ENCODE measurements at regions not wholly inside any gene's neighbourhood (a gene's known extent, or its start where the extent isn't known, plus 50 kb on each side); places are given as distances from the start of the nearest gene placed in this dataset.

- DNase-seq: no peak
These were observed 321.7 kb downstream of the ANKRD50 start for GRCh38 chr4:124390861-124391260.

GRCh38 chr4:124396333-124396732 lies 316.2 kb downstream of the ANKRD50 start:
- DNase-seq: no peak

GRCh38 chr4:124401606-124402005 lies 310.9 kb downstream of the ANKRD50 start:
- no peak for DNase-seq

- DNase-seq: no peak
These were observed 303.5 kb downstream of the ANKRD50 start for GRCh38 chr4:124409044-124409443.

DNA sequence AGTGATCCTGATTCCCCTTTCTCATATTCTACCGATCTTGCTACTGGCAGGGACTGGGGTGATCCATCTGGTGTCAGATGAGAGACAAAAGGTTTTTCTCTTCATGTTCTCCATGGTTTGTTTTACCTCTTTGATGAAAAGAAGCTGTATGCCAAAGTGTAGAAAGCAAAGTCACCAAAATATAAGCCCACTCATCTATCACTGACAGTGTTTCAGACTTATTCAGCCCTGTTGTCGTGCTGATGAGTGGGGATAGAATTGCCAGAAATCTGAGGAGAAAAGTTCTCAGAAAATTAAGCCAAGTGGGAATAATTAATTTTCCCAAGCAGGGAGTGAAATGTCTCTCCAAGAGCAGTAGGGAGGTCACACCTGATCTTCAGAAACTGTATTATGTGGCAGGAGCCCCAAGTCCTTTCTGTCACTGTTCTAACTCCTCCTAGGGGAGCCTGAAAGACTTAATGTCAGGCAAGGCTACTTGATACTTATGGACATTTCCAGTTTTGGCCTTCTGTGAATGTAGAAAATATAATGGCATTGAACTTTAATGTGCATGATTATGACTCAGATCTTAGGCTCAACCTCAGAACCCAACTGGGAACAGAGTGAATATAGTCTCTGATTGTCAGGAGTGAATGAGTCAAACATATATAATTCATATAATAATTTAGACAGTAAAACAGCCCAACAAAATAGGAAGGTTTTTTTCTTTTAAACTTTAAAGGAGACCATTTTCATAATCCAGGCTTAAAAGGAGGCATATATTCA lies 298.1 kb downstream of the ANKRD50 start:
- no peak for DNase-seq

DNA sequence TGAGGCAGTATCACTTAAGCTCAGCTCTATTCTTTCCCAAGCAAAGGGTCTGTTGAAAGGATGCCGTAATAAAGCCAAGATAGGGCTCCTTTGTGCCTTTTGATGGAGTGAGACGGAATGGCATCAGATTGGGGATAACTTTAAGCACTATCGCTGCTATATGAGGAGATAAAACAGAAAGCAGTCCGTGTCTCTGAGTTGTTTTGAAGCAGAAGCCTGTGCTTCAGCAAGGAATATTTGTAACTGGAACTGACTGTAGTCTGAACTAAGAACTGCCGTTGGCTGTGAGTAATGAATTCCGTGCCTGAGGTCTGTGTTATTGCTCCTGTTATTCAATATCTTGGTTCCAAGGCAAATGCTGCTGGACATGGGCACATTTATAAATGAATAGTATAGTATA lies 297.4 kb downstream of the ANKRD50 start:
- no peak for DNase-seq

DNA sequence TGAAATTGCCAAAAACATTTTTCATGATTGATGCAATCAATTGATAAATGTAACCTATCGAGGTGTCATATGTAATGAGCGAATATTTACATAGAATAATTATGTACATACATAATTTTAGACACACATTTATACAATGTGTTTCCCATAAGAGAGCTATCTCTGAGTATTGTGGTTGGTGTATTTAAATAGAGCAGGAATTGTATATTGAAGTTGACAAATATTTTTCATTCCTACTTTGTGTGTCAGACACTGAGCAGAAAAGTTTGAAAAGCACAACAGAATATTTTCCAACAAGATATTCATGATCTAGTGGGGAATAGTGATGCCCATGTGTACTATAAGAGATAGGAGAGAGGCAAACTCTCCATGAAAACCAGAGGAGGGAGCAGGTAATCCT lies 295.2 kb downstream of the ANKRD50 start:
- no peak for DNase-seq

- no peak for DNase-seq
These were observed 292.3 kb downstream of the ANKRD50 start for GRCh38 chr4:124420166-124420695.

- DNase-seq: no peak
These were observed 289.4 kb downstream of the ANKRD50 start for GRCh38 chr4:124423160-124423559.

DNA sequence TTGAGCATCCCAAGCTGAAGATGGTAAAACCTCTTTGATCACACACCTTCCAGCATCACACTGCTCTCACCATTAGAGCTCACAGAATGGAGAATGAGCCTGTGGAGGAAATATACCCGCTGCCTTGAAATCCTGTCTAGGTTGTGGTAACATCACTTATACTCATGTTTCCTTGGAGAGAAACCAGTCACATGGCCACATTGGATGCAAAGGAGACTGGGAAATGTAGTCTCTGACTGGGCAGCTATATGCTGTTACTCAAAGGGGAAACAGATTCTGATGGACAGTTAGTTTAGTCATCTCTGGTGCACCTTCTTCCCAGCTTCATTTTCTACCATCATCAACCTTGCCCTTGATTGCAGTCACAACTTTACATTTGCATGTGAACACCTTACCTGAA lies 286.3 kb downstream of the ANKRD50 start:
- DNase-seq: no peak

- DNase-seq: no peak
These were observed 285.3 kb downstream of the ANKRD50 start for GRCh38 chr4:124427095-124427767.

GRCh38 chr4:124428648-124429047 lies 283.9 kb downstream of the ANKRD50 start:
- no peak for DNase-seq

DNA sequence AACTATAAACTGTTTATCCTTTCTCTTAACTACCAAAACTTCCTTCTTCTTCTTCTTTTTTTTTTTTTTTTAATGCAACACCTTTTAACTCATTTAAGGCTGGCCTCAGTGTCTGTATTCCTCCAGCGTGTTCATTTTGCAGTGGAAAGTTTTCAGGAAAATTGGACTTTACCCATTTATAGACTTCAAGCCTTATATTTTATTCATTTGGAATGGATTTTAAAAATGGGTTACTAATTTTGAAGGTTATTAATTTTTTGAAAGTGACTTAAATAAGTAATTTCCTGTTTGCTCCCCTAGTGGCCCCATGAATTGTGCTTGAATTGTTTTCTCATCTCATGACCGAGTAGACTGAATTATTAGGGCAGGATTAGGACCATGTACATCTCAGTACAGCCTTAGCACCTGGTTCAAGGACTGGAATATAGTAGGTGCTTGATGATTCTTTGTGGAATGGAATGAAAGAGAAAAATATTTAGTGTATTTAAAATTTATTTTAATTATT lies 282.7 kb downstream of the ANKRD50 start:
- DNase-seq: no peak

DNA sequence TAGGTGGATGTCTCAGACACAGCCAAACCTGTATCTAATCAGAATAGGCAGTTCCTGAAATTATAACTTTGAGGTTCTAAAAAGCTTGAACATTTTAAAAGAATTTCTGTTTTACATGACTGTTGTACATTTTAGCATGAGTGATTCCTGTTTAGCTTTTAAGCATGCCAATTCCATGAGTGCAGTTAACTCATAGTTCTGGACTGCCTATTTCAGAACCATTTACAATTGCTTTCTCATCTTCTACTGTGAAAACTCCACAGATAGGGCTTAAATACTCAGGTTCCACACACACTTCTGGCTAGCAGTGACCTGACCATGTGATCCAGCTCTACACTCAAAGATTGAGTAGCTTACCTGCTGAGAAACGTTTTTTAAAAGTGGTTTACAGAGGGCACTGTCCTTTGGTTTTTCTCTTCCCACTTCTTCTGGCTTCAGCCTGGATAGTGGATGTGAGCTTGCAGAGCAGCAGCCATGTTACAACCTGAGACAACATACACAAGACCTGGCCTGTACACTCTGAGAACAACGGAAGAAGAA lies 280.8 kb downstream of the ANKRD50 start:
- no peak for DNase-seq

DNA sequence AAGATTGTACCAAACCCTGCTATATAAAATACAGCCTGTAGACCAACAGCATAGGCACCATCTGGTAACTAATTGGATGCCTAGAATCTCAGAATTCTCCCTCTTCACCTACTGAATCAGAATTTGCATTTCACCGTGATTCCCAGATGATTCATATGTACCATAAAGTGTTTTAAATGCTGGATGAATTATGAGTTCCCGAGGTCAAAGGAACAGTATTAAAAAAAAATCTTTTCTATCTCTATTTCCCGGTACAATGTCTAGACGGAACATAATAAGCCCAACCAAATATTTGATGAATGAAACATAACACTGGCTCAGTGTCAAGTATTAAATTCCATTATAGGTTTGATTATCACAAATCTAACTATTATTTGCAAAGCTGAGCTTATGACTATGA lies 280.0 kb downstream of the ANKRD50 start:
- DNase-seq: no peak

DNA sequence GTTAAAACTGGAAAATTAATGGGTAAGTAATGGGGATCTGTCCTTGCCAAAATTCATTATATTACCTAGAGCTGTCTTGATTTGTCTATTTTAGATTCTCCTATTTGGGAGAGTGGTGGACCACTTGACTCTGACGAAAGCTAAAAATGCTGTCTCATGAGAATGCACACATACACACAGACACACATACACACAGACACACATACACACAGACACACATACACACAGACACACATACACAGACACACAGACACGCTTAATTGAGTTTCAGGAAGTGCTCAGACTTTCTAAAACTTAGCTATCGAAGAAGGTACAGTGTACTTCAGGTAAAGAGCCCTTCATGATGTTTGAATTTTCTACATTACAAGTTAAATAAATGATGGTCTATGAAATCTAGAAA lies 279.5 kb downstream of the ANKRD50 start:
- no peak for DNase-seq

GRCh38 chr4:124433500-124433899 lies 279.0 kb downstream of the ANKRD50 start:
- no peak for DNase-seq

- DNase-seq: no peak
These were observed 277.1 kb downstream of the ANKRD50 start for GRCh38 chr4:124435274-124435950.

DNA sequence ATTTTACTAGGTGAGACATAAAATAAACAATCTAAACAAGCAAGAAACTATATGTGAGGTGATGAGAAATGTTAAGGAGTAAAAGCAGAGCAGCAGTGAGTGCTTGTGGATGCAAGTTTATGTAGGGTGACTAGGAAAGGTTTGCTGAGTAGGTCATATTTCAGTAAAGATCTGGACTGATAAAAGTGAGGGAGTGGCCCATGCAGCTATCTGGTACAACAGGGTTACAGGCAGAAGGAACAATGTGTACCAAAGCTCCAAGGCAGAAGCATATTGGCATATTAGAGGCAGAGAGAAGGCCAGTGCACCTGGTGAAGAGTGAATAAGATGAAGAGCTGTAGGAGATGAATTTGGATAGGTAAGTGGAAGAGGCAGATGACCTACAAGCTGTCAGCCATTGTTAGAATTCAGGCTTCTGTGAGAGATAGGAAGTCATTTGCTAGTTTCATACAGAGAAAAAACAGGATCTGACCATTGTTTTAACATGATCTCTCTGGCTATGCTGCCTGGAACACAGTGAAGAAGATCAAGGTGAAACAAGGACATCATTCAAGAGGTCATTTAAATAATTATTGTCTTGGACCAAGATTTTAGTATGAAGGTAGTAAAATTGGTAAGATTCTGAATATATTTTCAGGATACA lies 274.6 kb downstream of the ANKRD50 start:
- no peak for DNase-seq

- DNase-seq: no peak
These were observed 267.5 kb downstream of the ANKRD50 start for GRCh38 chr4:124445071-124445470.

DNA sequence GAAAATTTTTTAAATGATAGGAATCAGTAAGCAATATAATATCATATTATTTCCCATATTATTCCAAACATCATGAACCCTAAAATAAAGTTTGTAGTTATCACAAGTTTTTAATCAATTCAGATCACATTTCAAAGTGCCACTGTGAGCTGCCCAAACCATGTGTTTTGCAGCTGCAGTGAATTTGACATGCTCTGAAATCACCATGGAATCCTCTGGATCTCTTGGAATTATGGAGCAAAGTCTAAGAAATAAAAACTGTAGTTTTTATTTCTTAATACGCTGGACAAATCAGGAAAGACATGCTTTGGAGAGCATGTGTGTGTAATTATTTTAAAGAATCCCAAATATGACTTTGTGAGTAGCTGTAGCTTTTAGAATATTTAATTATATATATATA lies 262.7 kb downstream of the ANKRD50 start:
- no peak for DNase-seq

DNA sequence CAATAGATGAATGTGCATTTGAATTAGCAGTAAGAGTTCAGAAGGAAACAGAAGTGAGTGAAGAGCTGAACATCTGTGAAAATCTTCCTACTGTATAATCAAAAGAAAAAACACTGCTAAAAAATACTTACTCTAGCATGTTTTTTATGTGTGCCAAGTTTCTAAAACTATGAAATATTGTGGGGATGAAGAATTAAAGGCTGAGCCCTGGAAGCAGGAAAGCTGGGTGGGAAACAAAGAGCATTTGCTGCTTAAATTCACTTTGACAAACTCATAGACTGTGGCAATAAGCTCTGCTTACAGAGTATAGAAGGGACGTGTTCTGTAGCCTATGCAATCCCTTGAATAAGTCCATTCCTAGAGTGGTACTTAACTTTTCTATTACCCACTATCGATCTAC lies 261.7 kb downstream of the ANKRD50 start:
- no peak for DNase-seq

- no peak for DNase-seq
These were observed 257.7 kb downstream of the ANKRD50 start for GRCh38 chr4:124454772-124455270.

Data from CD4-positive, alpha-beta T cell treated with Interleukin-4 for 1 hour (primary cell).